NCI-H1417 (cell line): ENCODE measurements at regions not wholly inside any gene's neighbourhood (a gene's known extent, or its start where the extent isn't known, plus 50 kb on each side); places are given as distances from the start of the nearest gene placed in this dataset.
"Not testable (repeated sequence)": the region's sequence is repeated elsewhere in the genome, so short reads cannot be mapped to it uniquely, and the experiment has no call there.

Source experiments
- DNase-seq, 3 experiments: peaks; one replicate each; lab custom pipeline; 2025; lab: John Stamatoyannopoulos, UW

DNA sequence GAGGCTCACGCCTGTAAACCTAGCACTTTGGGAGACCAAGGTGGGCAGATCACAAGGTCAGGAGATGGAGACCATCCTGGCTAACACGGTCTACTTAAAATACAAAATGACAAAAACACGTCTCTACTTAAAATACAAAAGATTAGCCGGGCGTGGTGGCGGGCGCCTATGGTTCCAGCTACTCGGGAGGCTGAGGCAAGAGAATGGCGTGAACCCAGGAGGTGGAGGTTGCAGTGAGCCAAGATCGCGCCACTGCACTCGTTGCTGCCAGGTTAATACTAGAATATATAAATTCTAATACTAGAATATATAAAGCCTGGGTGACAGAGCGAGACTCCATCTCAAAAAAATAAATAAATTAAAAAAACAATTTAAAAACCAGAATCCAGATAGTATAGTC lies 588.7 kb upstream of the CDH7 start:
- not testable (repeated sequence) for DNase-seq

DNA sequence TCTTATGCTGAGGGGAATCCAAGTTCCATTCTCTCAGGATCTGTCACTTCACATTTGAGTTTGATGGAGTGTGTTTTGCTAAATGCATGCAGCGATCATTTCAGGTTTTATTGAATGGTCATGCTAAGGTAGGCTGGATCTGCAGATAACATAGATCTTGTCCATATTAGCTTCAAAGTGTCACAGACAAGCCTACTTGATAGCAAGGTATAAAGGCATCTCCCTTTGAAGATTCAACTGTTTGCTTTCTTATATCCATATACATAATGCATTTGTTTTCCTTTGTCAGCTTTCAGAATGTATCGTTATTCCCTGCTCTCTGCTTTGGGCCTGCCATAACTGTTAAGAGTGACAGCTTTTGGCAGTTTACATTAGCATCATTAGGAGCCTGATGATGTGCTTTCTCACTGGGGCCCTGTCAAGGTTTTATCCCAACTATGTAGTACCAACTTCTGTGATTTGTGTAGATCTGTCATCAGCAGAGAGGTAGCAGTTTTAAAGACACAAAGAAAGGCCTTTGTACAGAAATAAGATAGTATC lies 604.3 kb upstream of the CDH7 start:
- DNase-seq: peak in 2 of 3 experiments; percentile 33 to 72

DNA sequence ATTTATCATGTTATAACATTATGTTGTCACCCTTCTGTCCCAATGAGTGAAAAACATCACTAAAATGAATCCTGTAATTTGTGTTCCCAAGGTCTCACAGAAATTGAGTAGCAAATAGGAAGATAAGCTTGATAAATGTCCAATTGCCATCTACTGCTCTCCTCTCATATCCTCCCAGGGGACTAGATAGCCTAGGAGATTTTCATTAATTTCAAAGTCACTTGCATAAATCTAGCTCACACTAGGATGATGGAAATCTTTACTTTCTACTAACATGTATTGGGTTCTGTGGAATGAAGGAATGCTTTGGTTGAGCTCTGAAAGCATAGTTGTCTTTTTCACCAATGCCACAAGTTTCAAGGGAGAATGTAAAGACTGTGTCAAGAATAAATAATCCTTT lies 605.5 kb upstream of the CDH7 start:
- peak in 1 of 3 experiments; percentile 35 for DNase-seq

DNA sequence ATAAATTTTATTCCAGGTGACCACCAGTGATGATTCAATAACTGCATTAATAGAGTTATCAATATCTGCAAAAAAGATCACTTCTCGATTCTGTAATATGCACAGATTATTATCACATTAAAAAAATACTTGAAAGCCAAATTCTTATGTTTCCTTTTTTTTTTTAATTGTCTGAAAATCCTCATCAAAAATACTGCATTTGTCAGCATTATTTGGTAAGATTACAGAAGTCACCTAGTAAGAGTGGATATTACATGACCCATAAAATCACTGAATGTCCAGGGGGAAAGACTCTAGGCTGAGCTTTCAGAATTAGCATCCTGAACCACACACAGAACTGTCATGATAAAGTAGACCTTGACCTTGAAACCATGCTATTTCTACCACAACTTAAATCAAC lies 617.2 kb upstream of the CDH7 start:
- no peak for DNase-seq

DNA sequence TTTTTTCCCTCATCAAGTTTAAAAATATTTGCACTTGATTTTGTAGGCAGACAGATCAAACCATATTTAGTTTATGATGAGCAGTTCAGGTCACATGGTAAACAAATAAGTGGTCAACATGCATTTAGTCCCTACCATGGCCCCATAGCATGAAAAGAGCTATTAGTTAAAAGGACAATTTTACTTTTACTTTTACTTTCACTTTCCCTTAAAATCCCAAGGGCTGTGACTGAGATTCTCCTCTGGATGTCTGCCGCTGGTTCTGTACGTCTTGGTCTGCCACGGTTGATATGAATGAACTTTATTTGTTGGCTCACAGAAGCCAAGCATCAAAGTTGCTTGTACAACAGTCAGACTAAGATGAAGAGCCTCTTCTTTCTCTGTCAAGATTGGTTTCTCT lies 626.2 kb upstream of the CDH7 start:
- DNase-seq: peak in 1 of 3 experiments; percentile 30

DNA sequence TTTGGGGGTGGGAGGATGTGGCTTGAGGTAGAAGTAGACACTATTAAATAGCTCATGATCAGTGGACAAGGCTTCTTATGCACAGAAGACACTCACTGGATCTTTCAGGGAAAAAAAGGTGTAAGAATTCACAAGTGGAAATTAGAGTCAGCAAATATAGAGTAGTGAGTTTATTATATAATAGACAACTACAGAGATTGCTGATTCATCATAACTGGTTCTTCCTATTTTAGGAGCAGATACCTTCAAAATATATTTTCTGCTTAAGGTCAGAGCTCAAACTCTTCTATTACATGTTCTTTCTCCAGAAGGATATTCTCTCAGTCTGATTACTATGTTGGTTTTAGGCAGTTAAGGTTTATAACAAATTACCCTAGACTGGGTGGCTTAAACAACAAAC lies 646.9 kb upstream of the CDH7 start:
- no peak for DNase-seq

DNA sequence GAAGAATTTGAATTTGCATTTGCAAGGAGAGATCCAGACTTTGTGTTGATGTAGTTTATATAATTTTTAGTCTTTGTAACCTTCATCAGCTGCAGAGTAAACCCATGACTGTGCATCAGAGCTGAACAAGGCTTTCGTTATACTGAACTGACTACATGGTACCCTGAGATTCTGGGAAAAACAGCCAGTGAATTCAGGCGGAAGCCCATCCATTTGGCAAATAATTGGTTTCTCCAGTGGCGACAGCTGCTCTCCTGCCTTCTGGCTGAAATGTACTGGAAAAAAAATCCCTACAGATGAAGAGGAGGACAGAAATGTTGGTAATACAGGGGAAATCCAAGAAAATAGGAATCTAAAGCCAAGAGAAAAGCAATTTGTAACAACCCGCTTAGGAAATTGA lies 657.5 kb upstream of the CDH7 start:
- DNase-seq: peak in 1 of 3 experiments; percentile 41

DNA sequence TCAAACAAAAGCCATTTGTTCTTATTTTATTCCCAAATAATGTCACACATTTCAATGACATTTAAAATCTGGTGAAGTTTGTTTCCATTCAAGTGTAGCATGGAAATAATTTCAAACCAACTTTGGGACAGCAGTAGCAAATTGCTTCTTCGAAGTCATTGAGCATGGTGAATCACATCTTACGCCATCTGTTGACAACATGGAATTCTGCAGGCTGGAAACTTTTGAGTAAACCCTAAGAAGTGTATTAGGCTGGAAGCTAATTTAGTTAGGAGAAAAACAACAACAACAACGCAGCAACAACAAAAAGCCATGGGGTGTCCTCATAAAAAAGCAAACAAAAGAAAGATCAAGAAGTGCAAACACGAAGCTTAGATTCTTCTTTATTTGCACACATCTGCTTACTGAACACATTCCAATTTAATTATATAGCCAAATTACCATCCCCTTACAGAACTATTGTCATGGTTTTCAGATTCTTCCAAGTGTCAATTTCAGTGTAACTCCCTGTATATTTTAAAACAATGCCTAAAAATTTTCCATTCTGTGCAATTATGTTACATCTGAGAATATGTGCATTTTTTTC lies 659.0 kb upstream of the CDH7 start:
- DNase-seq: peak; percentile 3 to 77 (median 38)

DNA sequence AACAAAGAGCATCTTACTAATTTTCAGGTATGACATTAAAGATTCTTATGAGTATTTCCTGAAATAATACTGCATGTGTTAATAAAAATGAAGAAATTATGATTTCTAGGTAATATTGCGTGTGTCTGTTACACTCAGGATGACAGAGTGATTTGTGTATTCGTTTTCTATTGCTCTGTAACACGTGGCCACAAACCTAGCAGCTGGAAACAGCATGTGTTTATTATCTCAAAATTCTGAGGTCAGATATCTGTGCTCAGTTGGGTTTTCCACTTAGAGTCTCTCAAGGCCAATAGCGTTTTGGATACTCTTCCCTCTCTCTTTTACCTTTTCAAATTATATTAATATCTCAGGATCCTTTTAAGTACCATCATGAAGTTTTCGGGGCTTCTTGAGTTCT lies 667.9 kb upstream of the CDH7 start:
- no peak for DNase-seq

DNA sequence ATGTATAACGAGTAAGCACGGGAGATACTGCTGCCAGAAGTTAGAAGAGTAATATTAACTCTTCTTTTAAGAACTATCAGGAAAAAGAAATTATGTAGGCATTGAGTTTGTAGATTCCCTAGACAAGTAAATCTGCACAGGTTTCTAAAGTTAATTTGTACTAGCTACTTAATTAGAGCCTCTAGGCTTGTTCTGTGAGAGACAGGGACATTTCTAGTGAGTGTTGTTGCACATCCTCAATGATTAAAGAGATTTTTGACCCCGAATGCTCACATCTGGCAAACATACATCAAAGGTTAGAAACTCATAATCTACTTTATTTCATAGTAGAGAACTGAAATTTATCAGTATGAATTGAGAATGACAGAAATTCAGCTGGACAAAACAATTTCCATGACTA lies 669.0 kb upstream of the CDH7 start:
- no peak for DNase-seq

DNA sequence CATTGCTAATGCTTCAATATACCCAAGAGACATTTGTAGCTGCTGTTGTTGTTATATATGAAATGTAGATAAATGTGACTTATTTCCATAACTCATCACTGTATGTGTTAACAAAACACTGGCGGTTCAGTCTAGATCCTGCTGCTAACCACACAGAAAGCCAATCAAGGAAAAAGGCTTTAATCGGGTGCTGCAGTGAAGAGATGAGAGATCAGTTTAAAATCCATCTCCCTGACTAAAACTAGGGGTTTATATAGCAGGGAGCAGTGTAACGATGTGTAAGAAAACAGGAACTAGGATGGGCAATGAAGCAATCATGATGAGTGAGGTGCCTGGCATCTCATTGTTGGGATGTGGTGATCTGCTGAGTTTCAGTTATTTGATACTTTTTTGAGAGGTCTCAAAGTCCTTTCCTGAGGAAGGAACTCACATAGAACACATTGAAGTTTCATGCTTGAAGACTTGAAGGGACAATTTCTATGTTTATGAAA lies 677.7 kb upstream of the CDH7 start:
- no peak for DNase-seq

DNA sequence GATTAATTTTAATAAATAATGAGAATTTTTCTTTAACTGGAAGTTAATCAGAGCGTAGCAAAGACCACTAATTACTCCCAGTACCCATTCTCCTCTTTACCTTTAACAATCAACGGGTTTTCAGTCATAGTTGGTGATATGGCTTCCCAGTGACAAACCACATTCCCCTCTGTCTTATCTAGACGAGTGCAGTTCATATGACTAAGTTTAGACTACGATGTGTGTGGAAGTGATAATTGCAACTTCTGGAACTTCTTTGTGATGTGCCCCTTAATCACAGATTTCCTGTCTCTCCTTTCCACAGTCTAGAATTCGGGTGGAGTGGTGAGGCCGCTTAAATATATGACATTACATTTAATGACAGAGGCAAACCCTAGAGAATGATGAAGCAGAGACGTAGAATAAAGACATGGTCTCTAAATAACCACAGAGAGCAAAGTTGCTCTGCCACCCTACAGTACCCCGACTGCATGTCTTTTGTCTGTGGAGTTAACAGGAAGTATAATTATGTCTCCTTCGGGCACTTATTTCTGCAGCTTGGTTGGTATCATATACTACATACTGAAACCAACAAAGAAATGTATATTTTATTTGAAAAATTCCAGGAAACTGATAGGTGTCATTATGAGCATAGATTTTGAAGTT lies 693.3 kb upstream of the CDH7 start:
- DNase-seq: peak in 1 of 3 experiments; percentile 28

DNA sequence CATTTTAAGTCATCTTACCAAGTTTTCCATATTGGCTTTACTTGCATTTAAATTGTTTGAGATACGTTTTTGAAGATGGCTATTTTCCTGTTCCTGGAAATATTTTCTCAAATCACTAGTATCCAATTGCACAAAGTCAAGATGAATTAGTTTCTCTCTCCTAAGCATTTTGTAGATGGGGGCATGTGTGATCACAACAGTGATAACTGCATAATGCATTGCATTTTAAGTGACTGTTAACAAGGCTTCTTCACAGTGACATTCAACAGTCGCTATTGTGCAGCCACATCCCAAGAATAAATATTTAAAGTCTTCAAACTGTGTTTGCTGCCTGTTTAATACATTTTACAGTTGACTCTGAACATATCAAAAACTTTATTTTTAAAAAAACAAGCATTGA lies 694.2 kb upstream of the CDH7 start:
- DNase-seq: no peak

DNA sequence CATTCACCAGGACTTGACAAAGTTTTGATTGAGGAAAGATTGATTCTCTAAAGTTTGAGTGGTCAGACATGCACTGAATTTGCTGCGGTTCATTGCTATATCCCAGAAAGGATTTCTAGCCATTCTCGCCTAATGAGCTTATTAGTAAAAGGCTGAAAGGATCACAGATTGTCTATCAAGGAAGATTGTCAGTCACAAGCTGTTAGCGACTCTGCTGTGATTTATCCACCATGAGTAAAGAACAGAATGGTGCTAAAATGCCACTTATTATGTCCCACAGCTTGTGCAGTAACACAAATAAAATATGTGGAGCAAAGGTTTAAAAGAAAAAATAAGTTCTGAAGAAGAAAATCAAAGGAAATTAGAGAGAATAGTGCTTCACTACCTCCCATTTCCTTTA lies 701.2 kb upstream of the CDH7 start:
- no peak for DNase-seq

DNA sequence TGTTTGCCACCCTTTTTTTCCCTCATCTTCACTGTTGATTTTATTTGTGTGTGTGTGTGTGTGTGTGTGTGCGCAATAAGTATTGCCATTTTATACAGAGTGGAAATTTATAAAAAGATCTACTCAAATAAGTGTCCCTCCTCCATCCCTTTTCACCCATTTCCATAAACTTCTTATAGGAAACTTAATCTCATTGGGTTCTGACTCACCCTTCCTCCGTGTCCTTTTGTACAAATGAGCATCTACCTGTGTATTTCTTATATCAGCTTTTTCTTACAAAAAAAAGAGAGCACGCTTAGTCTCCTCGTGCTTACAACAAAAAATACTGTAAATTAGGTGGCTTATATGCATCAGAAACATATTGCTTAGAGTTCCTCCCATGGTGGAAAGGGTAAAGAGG lies 711.2 kb upstream of the CDH7 start:
- DNase-seq: no peak

DNA sequence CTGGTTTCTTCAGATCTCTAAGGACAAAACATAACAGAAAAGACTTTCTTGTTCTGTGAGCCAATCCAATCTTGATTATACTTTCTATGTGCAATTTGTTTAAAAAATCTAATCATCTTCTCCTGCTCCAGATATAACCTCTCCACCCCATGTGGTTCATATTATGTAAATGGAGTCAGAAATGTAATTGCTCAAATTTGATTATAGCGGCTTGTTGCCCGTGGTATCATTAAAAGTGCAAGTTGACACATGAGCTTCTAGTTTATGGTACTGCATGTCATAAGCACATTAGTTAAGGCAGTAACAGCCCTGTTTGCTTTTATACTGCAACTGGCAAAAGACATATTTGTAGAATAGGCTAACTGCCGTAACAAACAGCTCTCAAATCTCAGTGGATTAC lies 715.1 kb upstream of the CDH7 start:
- DNase-seq: no peak

DNA sequence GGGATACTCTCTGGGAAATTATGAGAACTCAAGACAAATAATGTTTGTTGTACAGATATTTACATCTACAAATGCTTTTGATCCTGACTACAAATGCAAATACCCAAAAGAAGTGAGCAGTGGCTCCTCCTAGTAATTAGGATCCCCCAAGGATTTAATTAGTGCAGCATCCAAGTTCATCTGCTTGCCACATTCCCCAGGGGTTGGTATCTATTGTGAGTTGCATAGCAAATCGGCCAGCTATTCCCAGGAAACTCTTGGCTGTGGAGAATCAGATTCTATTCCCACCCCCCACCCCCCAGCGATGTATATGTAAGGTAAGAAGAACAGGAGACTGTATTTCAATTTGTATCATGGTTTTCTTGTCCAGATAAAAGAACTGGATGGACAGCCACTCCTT lies 725.1 kb upstream of the CDH7 start:
- DNase-seq: no peak

DNA sequence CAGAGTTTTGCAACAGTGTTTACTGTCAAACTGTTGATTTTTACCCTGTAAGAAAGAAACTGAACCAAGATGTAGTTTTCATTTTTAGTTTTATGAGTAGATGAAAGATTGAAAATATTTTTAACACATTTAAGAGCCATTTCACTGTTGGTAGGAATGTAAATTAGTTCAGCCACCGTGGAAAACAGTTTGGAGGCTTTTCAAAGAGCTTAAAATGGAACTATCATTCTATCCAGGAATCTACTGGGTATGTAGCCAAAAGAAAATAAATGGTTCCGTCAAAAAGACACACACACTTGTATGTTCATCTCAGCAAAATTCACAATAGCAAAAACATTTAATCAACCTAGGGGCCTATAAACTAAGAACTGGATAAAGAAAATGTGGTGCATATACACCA lies 729.8 kb upstream of the CDH7 start:
- no peak for DNase-seq

DNA sequence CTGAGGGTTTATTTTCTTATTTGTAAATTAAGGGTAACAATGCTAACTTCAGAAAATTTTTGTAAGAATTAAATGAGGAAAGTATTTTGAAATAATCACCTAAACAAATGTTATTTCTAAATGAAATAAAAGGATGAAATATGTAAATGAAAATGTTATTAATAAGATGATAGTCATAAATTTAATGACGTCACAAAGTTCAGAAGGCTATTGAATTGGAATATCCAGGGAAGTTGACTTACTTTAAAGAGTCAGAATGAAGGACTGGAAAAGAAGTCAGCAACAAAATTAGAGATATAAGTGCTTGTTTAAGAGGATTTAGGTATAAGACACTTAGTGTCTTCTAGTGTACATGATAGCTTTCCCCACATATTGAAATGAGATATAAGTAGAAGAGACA lies 732.6 kb upstream of the CDH7 start:
- no peak for DNase-seq

DNA sequence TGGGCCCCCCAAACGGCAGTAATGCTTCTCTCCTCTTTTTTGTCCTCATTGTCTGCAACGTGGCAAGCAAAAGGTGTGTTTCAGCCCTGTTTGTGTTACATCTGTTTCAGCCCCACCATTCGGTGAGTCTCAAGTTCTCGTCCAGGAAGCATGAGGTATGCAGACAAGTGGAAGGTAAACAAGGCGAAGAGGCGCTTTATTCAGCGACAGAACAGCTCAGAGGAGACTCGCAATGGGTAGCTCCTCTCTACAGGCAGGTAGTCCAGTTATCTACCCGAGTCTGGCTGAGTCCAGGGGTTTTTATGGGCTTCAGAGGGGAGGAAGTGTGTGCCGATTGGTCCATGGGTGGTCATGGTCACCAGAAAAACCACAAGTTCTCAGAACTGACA lies 733.4 kb upstream of the CDH7 start:
- DNase-seq: no peak

DNA sequence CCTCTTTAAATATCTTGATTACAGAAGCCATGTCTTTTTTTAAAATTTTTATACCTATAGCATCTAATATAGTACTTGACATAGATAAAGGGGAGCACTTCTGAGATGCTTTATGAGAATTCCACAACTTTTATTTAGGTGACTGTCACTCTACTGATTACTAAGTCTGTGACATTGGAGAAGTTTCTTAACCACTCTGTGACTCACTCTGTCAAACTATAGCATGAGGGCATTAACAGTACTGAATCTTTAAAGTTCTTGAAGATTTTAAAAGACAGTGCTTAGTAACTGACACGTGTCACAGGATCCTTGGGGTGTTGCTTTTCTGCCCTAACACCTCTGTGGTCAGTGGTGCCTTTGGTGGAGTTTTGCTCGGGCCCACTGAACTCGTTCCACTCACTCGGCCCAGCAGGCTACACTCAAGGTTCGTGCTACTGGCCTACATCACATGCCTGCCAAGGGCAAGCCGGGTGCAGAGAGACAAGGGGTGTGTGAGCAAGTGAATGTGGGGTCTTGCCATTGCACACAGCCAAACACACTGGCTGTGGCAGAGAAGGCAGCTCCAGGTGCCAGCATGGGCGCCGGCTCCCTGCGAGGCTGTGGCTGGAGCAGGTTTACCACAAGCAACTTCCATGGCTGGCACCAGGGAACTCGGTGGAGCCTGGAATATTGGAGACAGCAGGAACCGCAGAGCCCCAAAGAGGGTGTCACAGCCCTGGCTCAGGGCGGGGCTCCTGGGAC lies 734.0 kb upstream of the CDH7 start:
- no peak for DNase-seq

DNA sequence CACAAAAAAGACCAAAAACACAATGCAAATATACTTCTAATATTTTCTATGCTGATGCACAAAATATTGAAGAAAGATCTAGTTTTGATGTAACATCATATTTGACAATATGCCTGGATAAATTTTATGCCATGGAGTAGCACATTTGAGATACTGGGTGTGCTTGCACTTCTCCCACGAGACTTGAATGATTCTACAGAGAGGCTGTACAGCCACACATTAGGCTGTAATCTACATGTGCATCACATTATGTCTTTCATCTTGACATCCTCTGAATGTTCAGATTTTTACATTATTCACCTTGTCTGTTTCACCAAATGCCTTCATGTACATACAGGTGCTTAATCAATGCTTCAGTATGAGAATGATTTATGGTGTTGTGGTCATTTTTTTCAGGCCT lies 756.4 kb upstream of the CDH7 start:
- peak in 2 of 3 experiments; percentile 52 to 86 for DNase-seq

DNA sequence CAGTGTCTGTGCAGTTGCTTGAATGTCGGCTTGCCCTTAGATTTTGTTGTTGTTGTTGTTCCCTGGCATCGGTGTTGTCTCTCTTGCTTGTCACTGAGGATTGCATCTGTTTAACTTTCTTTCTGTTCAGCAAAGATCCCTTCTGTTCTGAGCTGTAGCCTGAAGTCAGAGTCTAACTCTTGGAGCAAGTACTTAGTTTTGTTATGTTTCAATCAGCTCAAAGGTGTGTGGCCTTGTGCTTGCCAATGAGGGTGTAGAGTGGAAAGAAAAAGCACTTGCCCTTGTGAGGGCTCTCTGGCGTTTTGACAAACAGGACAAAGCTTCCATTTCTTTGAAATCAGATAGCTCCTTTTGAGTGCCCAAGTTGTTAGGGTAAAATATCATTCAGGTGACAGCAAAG lies 757.1 kb upstream of the CDH7 start:
- peak in 1 of 3 experiments; percentile 28 for DNase-seq
